ENCODE measurements at regions not wholly inside any gene's neighbourhood (a gene's known extent, or its start where the extent isn't known, plus 50 kb on each side); places are given as distances from the start of the nearest gene placed in this dataset.

- no peak for TF ChIP-seq CTCF (conservative IDR thresholded peaks at IDR 0.05; ENCODE audit: low read length)
- DNase-seq (ENCODE audit: low read depth), result no peak
- no peak overlapping the region for H3K4me3 ChIP-seq (ENCODE audit: low read length)
Observed at GRCh38 chr5:163172540-163173338, 264.7 kb upstream of the CCNG1 start.

GRCh38 chr5:163177971-163178370, 259.4 kb upstream of the CCNG1 start:
- H3K4me3 ChIP-seq (ENCODE audit: low read length), result no peak overlapping the region
- no peak for DNase-seq (ENCODE audit: low read depth)
- TF ChIP-seq CTCF (conservative IDR thresholded peaks at IDR 0.05; ENCODE audit: low read length), result no peak

- no peak for TF ChIP-seq CTCF (conservative IDR thresholded peaks at IDR 0.05; ENCODE audit: low read length)
- no peak for DNase-seq (ENCODE audit: low read depth)
- H3K4me3 ChIP-seq (ENCODE audit: low read length), result no peak overlapping the region
Observed at GRCh38 chr5:163185315-163185714, 252.1 kb upstream of the CCNG1 start.

GRCh38 chr5:163189023-163189553, 248.3 kb upstream of the CCNG1 start:
- DNase-seq (ENCODE audit: low read depth), result no peak
- H3K4me3 ChIP-seq (ENCODE audit: low read length), result no peak overlapping the region
- TF ChIP-seq CTCF (conservative IDR thresholded peaks at IDR 0.05; ENCODE audit: low read length), result no peak

- H3K4me3 ChIP-seq (ENCODE audit: low read length), result no peak overlapping the region
- no peak for TF ChIP-seq CTCF (conservative IDR thresholded peaks at IDR 0.05; ENCODE audit: low read length)
- DNase-seq (ENCODE audit: low read depth), result no peak
Observed at GRCh38 chr5:163190283-163190682, 247.1 kb upstream of the CCNG1 start.

GRCh38 chr5:163190784-163191183, 246.6 kb upstream of the CCNG1 start:
- no peak for TF ChIP-seq CTCF (conservative IDR thresholded peaks at IDR 0.05; ENCODE audit: low read length)
- DNase-seq (ENCODE audit: low read depth), result no peak
- H3K4me3 ChIP-seq (ENCODE audit: low read length), result no peak overlapping the region

- TF ChIP-seq CTCF (conservative IDR thresholded peaks at IDR 0.05; ENCODE audit: low read length), result no peak
- H3K4me3 ChIP-seq (ENCODE audit: low read length), result no peak overlapping the region
- DNase-seq (ENCODE audit: low read depth), result no peak
Observed at GRCh38 chr5:163193886-163194285, 243.5 kb upstream of the CCNG1 start.

Measured in AG10803 (cell line).